CD4-positive, alpha-beta T cell (primary cell): ENCODE measurements at regions not wholly inside any gene's neighbourhood (a gene's known extent, or its start where the extent isn't known, plus 50 kb on each side); places are given as distances from the start of the nearest gene placed in this dataset.

Source experiments
- ATAC-seq: fragments of 200-7000 bp; cut with Tn5 transposase; one replicate; pipeline ENCODE4 v1.10.0; 2022; ENCODE audit warnings: mild to moderate bottlenecking; ENCODE audit not compliant: poor library complexity
- CTCF ChIA-PET: fragments of 350-600 bp; sonication (Branson Sonifier 250); formaldehyde crosslinking; loops from one replicate; lab custom pipeline; 2021; ENCODE audit warnings: antibody characterized with exemption, inconsistent platforms; lab: Charles Lee
- POLR2A ChIA-PET: fragments of 350-600 bp; sonication (Branson Sonifier 250); formaldehyde crosslinking; loops from one replicate; lab custom pipeline; 2021; ENCODE audit warnings: antibody characterized with exemption, inconsistent platforms; lab: Charles Lee
- DNase-seq, 14 experiments: peaks; one replicate each; pipeline ENCODE4 v3.0.0-alpha.2; 2013 to 2020; ENCODE audit warnings: mixed read lengths in 2 of 14
- H3K27ac ChIP-seq, 2 donors: one replicate each; pipeline versions ENCODE4 v1.5.1 to v1.7.0; 2013; ENCODE audit warnings: low read length in 2 of 2, low read depth in 1 of 2, mild to moderate bottlenecking in 1 of 2
- H3K27me3 ChIP-seq, 2 experiments: 1 replicate in 1 of 2; 2 replicates in 1 of 2; pipeline versions ENCODE4 v1.6.1 to v1.7.0; 2013; ENCODE audit warnings: low read length in 2 of 2, control low read depth in 1 of 2, mild to moderate bottlenecking in 1 of 2, moderate library complexity in 1 of 2; ENCODE audit not compliant: insufficient read depth in 2 of 2, control insufficient read depth in 1 of 2
- H3K36me3 ChIP-seq: one replicate; pipeline ENCODE4 v1.6.1; 2013; ENCODE audit warnings: low read length, control low read depth; ENCODE audit not compliant: insufficient read depth
- H3K4me1 ChIP-seq: one replicate; pipeline ENCODE4 v1.6.1; 2013; ENCODE audit warnings: low read length, control low read depth; ENCODE audit not compliant: insufficient read depth
- H3K4me3 ChIP-seq: one replicate; pipeline ENCODE4 v1.5.1; 2013; ENCODE audit warnings: mild to moderate bottlenecking, low read length, moderate library complexity
- H3K9me3 ChIP-seq, 2 experiments: 1 replicate in 1 of 2; 2 replicates in 1 of 2; pipeline versions ENCODE4 v1.6.1 to v1.7.0; 2013; ENCODE audit warnings: low read length in 2 of 2, mild to moderate bottlenecking in 2 of 2, control low read depth in 1 of 2, moderate library complexity in 1 of 2; ENCODE audit not compliant: control insufficient read depth in 1 of 2, insufficient read depth in 1 of 2
- H3K27ac Mint-ChIP-seq: one replicate; pipeline ENCODE4 v1.8.0; 2020; ENCODE audit warnings: mixed read lengths
- H3K27me3 Mint-ChIP-seq: one replicate; pipeline ENCODE4 v1.8.0; 2021; ENCODE audit warnings: mixed read lengths
- H3K36me3 Mint-ChIP-seq: one replicate; pipeline ENCODE4 v1.8.0; 2021; ENCODE audit warnings: low read depth, mixed read lengths
- H3K4me1 Mint-ChIP-seq: one replicate; pipeline ENCODE4 v1.8.0; 2021; ENCODE audit warnings: low read depth, mixed read lengths
- H3K4me3 Mint-ChIP-seq: one replicate; pipeline ENCODE4 v1.8.0; 2020; ENCODE audit warnings: mild to moderate bottlenecking, mixed read lengths
- H3K9me3 Mint-ChIP-seq: one replicate; pipeline ENCODE4 v1.8.0; 2020; ENCODE audit warnings: mixed read lengths
- CTCF ChIP-seq: fragments of 200-600 bp; IDR thresholded peaks from one replicate; pipeline ENCODE4 v1.8.0; 2022; ENCODE audit warnings: antibody characterized with exemption, mild to moderate bottlenecking
- intact Hi-C, 2 experiments: fragments of 100-400 bp; cut with DNase I in 1 of 2; cut with micrococcal nuclease in 1 of 2; formaldehyde crosslinking; loops; one replicate each; pipeline versions ENCODE4 v1.15.1 to v1.9.0; 2023 to 2025; cut with DNase I, micrococcal nuclease

GRCh38 chr6:159461266-159461665 is 231.8 kb downstream of the SOD2 start:
- peaks cover 18% of the 10 kb centered on the region for H3K27me3 Mint-ChIP-seq
- POLR2A ChIA-PET, result no interaction called here
- no peak for DNase-seq
- no peaks in the 10 kb centered on the region for H3K9me3 Mint-ChIP-seq
- H3K27ac Mint-ChIP-seq, result no peak overlapping the region
- H3K27me3 ChIP-seq, result no peaks in the 10 kb centered on the region
- ATAC-seq, result no peak
- no peaks in the 10 kb centered on the region for H3K36me3 Mint-ChIP-seq
- intact Hi-C loops, result no loop called here
- no peaks in the 10 kb centered on the region for H3K4me1 ChIP-seq
- H3K4me3 ChIP-seq, result no peak overlapping the region
- no peak for TF ChIP-seq CTCF
- CTCF ChIA-PET, result no interaction called here
- no peaks in the 10 kb centered on the region for H3K4me1 Mint-ChIP-seq
- no peaks in the 10 kb centered on the region for H3K9me3 ChIP-seq
- H3K27ac ChIP-seq, result no peak overlapping the region
- H3K36me3 ChIP-seq, result no peaks in the 10 kb centered on the region
- no peak overlapping the region for H3K4me3 Mint-ChIP-seq

GRCh38 chr6:159460476-159460875 is 232.6 kb downstream of the SOD2 start:
- H3K4me3 Mint-ChIP-seq, result no peak overlapping the region
- Histone ChIP-seq H3K4me1 (no peaks in the 10 kb centered on the region), H3K27me3 (no peaks in the 10 kb centered on the region), H3K4me3 (no peak overlapping the region), H3K27ac (no peak overlapping the region), H3K9me3 (peaks cover 0 to 6% of the 10 kb centered on the region in 2 experiments), H3K36me3 (no peaks in the 10 kb centered on the region)
- DNase-seq (no peak), ATAC-seq (no peak)
- POLR2A ChIA-PET, result no interaction called here
- TF ChIP-seq CTCF, result no peak
- peaks cover 18% of the 10 kb centered on the region for H3K27me3 Mint-ChIP-seq
- no peak overlapping the region for H3K27ac Mint-ChIP-seq
- H3K9me3 Mint-ChIP-seq, result no peaks in the 10 kb centered on the region
- CTCF ChIA-PET, result no interaction called here
- no peaks in the 10 kb centered on the region for H3K4me1 Mint-ChIP-seq
- H3K36me3 Mint-ChIP-seq, result no peaks in the 10 kb centered on the region
- intact Hi-C loops, result no loop called here

DNA sequence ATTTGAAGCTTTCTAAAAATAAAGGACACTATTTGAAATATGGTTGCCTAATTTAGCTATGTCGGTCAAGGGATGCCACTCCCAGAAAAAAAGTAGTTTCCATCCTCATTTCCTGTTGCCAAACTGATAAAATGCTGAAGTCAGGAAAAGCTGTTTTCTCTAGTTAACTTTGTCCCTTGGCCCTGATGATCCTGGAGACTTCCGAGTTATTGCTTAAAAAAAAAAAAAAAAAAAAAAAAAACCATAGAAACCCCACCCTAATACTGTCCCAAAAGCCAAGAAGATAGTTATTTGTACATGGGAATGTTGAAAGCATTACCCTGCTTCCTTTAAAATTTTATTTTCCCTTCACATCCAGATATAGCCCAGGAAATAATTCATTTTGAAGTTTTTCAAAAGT is 236.7 kb downstream of the SOD2 start:
- Mint-ChIP-seq H3K36me3 (no peaks in the 10 kb centered on the region), H3K9me3 (no peaks in the 10 kb centered on the region), H3K27me3 (peaks cover 26% of the 10 kb centered on the region), H3K4me3 (no peak overlapping the region), H3K27ac (no peak overlapping the region), H3K4me1 (no peaks in the 10 kb centered on the region)
- Histone ChIP-seq H3K9me3 (peaks cover 0 to 10% of the 10 kb centered on the region in 2 experiments), H3K27ac (no peak overlapping the region), H3K36me3 (no peaks in the 10 kb centered on the region), H3K4me3 (no peak overlapping the region), H3K27me3 (peaks cover 0 to 3% of the 10 kb centered on the region in 2 experiments), H3K4me1 (no peaks in the 10 kb centered on the region)
- intact Hi-C loops, result no loop called here
- TF ChIP-seq CTCF, result no peak
- DNase-seq (no peak), ATAC-seq (no peak)
- ChIA-PET CTCF (no interaction called here), POLR2A (no interaction called here)
